ENCODE measurements at regions not wholly inside any gene's neighbourhood (a gene's known extent, or its start where the extent isn't known, plus 50 kb on each side); places are given as distances from the start of the nearest gene placed in this dataset.
"Not testable (repeated sequence)": the region's sequence is repeated elsewhere in the genome, so short reads cannot be mapped to it uniquely, and the experiment has no call there.

DNA sequence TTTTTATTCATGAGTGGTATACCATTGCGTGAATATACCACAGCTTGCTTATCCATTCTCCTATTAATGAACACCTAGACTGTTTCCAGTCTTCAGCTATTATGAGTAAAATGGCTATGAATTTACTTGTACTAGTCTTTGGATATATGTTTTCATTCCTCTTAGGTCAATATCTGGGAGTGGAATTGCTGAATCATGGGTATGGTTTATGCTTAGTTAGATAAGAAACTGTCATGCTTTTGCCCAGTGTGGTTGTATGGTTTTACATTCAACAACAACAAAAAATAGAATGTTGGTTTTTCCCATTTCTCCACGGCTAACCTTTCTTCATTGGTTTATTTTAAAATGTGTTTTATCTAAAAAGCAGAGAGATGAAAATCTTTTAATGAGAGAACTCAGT lies 308.3 kb downstream of the PHF14 start:
- Histone ChIP-seq H3K9me3 (ENCODE audit: control insufficient read depth in 2 of 3, low read length in 3 of 3) (no peaks in the 10 kb centered on the region), H3K4me3 (ENCODE audit: low read length) (no peak overlapping the region), H3K36me3 (ENCODE audit: control insufficient read depth in 2 of 3, insufficient read depth in 3 of 3, low read length in 3 of 3) (no peaks in the 10 kb centered on the region), H3K27ac (ENCODE audit: low read depth, low read length) (no peak overlapping the region), H3K4me1 (ENCODE audit: control insufficient read depth in 2 of 2, insufficient read depth in 2 of 2, low read length in 2 of 2) (no peaks in the 10 kb centered on the region), H3K27me3 (ENCODE audit: control insufficient read depth in 2 of 2, insufficient read depth in 2 of 2, low read length in 2 of 2) (no peaks in the 10 kb centered on the region)
- no peaks in the 10 kb centered on the region for H3K4me1 Mint-ChIP-seq
- ChIA-PET CTCF (no interaction called here), POLR2A (no interaction called here)
- intact Hi-C loops (cut with micrococcal nuclease): no loop called here
- DNase-seq (no peak), ATAC-seq (no peak)
- no peaks in the 10 kb centered on the region for H3K36me3 Mint-ChIP-seq
- H3K4me3 Mint-ChIP-seq: no peak overlapping the region
- peaks cover 0 to 18% (median 6%) of the 10 kb centered on the region in 11 donors for H3K9me3 Mint-ChIP-seq
- no peak overlapping the region for H3K27ac Mint-ChIP-seq
- peaks cover 0 to 19% (median 6%) of the 10 kb centered on the region in 5 donors for H3K27me3 Mint-ChIP-seq

DNA sequence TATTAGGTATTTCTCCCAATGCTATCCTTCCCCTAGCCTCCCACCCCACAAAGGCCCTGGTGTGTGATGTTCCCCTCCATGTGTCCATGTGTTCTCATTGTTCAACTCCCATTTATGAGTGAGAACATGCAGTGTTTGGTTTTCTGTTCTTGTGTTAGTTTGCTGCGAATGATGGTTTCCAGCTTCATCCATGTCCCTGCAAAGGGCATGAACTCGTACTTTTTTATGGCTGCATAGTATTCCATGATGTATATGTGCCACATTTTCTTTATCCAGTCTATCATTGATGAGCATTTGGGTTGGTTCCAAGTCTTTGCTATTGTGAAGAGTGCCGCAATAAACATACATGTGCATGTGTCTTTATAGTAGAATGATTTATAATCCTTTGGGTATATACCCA lies 309.9 kb downstream of the PHF14 start:
- H3K4me3 Mint-ChIP-seq; H3K4me1 Mint-ChIP-seq; ATAC-seq; H3K27ac Mint-ChIP-seq; H3K4me3 ChIP-seq (ENCODE audit: low read length); H3K9me3 ChIP-seq (ENCODE audit: control insufficient read depth in 2 of 3, low read length in 3 of 3); H3K27me3 ChIP-seq (ENCODE audit: control insufficient read depth in 2 of 2, insufficient read depth in 2 of 2, low read length in 2 of 2); intact Hi-C loops (cut with micrococcal nuclease); H3K4me1 ChIP-seq (ENCODE audit: control insufficient read depth in 2 of 2, insufficient read depth in 2 of 2, low read length in 2 of 2); POLR2A ChIA-PET; DNase-seq; H3K36me3 Mint-ChIP-seq; CTCF ChIA-PET; H3K36me3 ChIP-seq (ENCODE audit: control insufficient read depth in 2 of 3, insufficient read depth in 3 of 3, low read length in 3 of 3); H3K27ac ChIP-seq (ENCODE audit: low read depth, low read length): not testable (repeated sequence)
- Mint-ChIP-seq H3K27me3 (peaks cover 0 to 24% (median 6%) of the 10 kb centered on the region in 5 donors), H3K9me3 (peaks cover 0 to 18% (median 6%) of the 10 kb centered on the region in 11 donors)

DNA sequence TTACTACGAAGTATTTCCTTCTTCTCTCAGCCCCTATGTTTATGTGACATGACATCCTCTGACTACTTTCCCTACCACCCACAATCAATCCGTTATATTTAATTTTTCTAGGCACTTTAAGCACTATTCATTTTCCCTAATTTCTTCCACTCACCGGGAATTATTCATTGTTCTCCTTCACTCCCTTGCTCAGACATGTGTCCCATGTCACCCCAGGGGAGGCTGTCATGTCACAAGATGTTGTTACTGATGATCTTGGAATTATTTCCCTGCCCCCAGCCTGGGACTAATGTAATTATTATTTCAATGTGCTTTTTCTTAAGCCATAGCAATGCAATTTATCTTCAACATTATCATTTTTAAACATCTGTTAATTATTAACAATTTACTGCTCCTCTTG lies 317.2 kb downstream of the PHF14 start:
- H3K27ac ChIP-seq (ENCODE audit: low read depth, low read length): no peak overlapping the region
- no peak overlapping the region for H3K4me3 ChIP-seq (ENCODE audit: low read length)
- Mint-ChIP-seq H3K4me1 (peaks cover 0 to 2% (median 0%) of the 10 kb centered on the region in 7 donors), H3K9me3 (peaks cover 0 to 8% (median 2%) of the 10 kb centered on the region in 11 donors), H3K4me3 (no peak overlapping the region), H3K27ac (no peak overlapping the region), H3K36me3 (no peaks in the 10 kb centered on the region), H3K27me3 (peaks cover 0 to 22% (median 11%) of the 10 kb centered on the region in 5 donors)
- ChIA-PET CTCF (no interaction called here), POLR2A (no interaction called here)
- H3K36me3 ChIP-seq (ENCODE audit: control insufficient read depth in 2 of 3, insufficient read depth in 3 of 3, low read length in 3 of 3): no peaks in the 10 kb centered on the region
- no peaks in the 10 kb centered on the region for H3K9me3 ChIP-seq (ENCODE audit: control insufficient read depth in 2 of 3, low read length in 3 of 3)
- H3K27me3 ChIP-seq (ENCODE audit: control insufficient read depth in 2 of 2, insufficient read depth in 2 of 2, low read length in 2 of 2): no peaks in the 10 kb centered on the region
- ATAC-seq: no peak
- DNase-seq: no peak
- intact Hi-C loops (cut with micrococcal nuclease): no loop called here
- H3K4me1 ChIP-seq (ENCODE audit: control insufficient read depth in 2 of 2, insufficient read depth in 2 of 2, low read length in 2 of 2): no peaks in the 10 kb centered on the region

DNA sequence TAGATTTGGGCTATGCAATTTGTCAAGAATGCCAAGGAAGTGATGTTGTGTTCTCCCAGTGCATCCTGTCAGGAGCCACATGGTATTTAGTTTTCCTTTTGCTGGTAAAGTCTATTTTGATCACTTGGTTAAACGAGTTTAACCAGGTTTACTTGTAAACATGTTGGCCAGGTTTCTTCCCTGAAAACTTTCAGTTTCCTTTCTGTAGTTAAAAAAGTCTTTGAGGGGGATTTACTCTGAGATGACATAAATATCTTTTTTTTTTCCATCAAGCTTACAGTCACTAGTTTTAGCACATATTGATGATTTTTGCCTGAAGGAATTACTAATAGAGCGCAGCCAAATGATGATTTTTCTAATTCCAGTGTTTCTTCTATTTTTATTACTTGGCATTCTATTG lies 320.5 kb downstream of the PHF14 start:
- H3K27ac Mint-ChIP-seq: no peak overlapping the region
- H3K27ac ChIP-seq (ENCODE audit: low read depth, low read length): no peak overlapping the region
- ChIA-PET POLR2A (no interaction called here), CTCF (no interaction called here)
- H3K36me3 ChIP-seq (ENCODE audit: control insufficient read depth in 2 of 3, insufficient read depth in 3 of 3, low read length in 3 of 3): no peaks in the 10 kb centered on the region
- no peaks in the 10 kb centered on the region for H3K36me3 Mint-ChIP-seq
- no peaks in the 10 kb centered on the region for H3K9me3 ChIP-seq (ENCODE audit: control insufficient read depth in 2 of 3, low read length in 3 of 3)
- no peaks in the 10 kb centered on the region for H3K4me1 Mint-ChIP-seq
- no peak overlapping the region for H3K4me3 ChIP-seq (ENCODE audit: low read length)
- no peaks in the 10 kb centered on the region for H3K27me3 ChIP-seq (ENCODE audit: control insufficient read depth in 2 of 2, insufficient read depth in 2 of 2, low read length in 2 of 2)
- no peak overlapping the region for H3K4me3 Mint-ChIP-seq
- H3K4me1 ChIP-seq (ENCODE audit: control insufficient read depth in 2 of 2, insufficient read depth in 2 of 2, low read length in 2 of 2): no peaks in the 10 kb centered on the region
- DNase-seq: no peak
- H3K9me3 Mint-ChIP-seq: peaks cover 0 to 7% (median 0%) of the 10 kb centered on the region in 11 donors
- ATAC-seq: no peak
- intact Hi-C loops (cut with micrococcal nuclease): no loop called here
- H3K27me3 Mint-ChIP-seq: peaks cover 0 to 10% (median 0%) of the 10 kb centered on the region in 5 donors

DNA sequence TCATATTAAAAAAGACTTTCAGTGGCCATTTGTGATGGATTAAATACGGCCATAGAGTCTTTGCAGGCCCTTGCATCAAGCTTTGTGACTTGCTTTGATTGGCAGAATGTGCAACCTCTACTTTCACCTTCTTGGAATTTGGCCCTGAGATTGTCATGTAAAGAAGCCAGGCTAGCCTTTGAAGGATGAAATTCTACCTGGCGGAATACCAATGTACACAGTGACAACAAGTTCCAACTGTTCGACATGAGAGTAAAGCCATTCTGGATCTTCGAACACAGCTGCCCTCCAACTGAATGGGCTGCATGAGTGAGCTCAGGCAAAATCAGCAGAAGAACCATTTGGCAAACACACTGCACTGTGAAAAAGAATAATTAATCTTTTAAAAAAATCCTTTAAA lies 321.3 kb downstream of the PHF14 start:
- CTCF ChIA-PET: no interaction called here
- Mint-ChIP-seq H3K27me3 (peaks cover 0 to 10% (median 0%) of the 10 kb centered on the region in 5 donors), H3K36me3 (no peaks in the 10 kb centered on the region), H3K4me1 (no peaks in the 10 kb centered on the region), H3K9me3 (peaks cover 0 to 7% (median 0%) of the 10 kb centered on the region in 11 donors), H3K4me3 (no peak overlapping the region), H3K27ac (no peak overlapping the region)
- Histone ChIP-seq H3K4me3 (ENCODE audit: low read length) (no peak overlapping the region), H3K27ac (ENCODE audit: low read depth, low read length) (no peak overlapping the region), H3K36me3 (ENCODE audit: control insufficient read depth in 2 of 3, insufficient read depth in 3 of 3, low read length in 3 of 3) (no peaks in the 10 kb centered on the region), H3K4me1 (ENCODE audit: control insufficient read depth in 2 of 2, insufficient read depth in 2 of 2, low read length in 2 of 2) (no peaks in the 10 kb centered on the region), H3K27me3 (ENCODE audit: control insufficient read depth in 2 of 2, insufficient read depth in 2 of 2, low read length in 2 of 2) (no peaks in the 10 kb centered on the region), H3K9me3 (ENCODE audit: control insufficient read depth in 2 of 3, low read length in 3 of 3) (no peaks in the 10 kb centered on the region)
- DNase-seq: no peak
- no peak for ATAC-seq
- intact Hi-C loops (cut with micrococcal nuclease): no loop called here
- POLR2A ChIA-PET: no interaction called here

DNA sequence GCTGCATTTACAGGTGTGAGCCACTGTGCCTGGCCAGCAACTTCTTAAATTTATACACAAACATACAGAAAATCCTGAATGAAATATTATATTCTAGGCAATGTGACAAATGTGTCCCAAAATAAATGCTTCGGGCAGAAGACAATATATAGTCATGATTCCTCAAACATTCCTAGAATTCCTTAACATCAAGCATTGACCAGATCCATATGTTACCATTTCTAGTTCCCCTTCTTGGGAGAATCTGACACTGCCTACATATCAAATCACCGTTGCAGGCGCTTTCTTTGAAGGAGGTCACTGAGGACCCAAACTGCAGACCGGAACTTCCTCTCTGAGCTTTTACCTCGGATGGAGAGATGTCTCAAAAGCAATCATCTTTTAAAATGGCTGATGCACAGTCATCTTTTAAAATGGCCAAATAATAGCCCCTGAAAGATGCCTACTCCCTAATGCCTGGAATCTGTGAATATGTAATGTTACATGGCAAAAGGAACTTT lies 323.5 kb downstream of the PHF14 start:
- H3K27ac Mint-ChIP-seq: no peak overlapping the region
- no peaks in the 10 kb centered on the region for H3K4me1 Mint-ChIP-seq
- H3K9me3 ChIP-seq (ENCODE audit: control insufficient read depth in 2 of 3, low read length in 3 of 3): no peaks in the 10 kb centered on the region
- ChIA-PET POLR2A (no interaction called here), CTCF (no interaction called here)
- peaks cover 0 to 7% (median 0%) of the 10 kb centered on the region in 11 donors for H3K9me3 Mint-ChIP-seq
- no peak for DNase-seq
- ATAC-seq: no peak
- no peaks in the 10 kb centered on the region for H3K36me3 ChIP-seq (ENCODE audit: control insufficient read depth in 2 of 3, insufficient read depth in 3 of 3, low read length in 3 of 3)
- H3K36me3 Mint-ChIP-seq: no peaks in the 10 kb centered on the region
- H3K4me1 ChIP-seq (ENCODE audit: control insufficient read depth in 2 of 2, insufficient read depth in 2 of 2, low read length in 2 of 2): no peaks in the 10 kb centered on the region
- H3K27me3 ChIP-seq (ENCODE audit: control insufficient read depth in 2 of 2, insufficient read depth in 2 of 2, low read length in 2 of 2): no peaks in the 10 kb centered on the region
- no peak overlapping the region for H3K27ac ChIP-seq (ENCODE audit: low read depth, low read length)
- no peak overlapping the region for H3K4me3 Mint-ChIP-seq
- H3K27me3 Mint-ChIP-seq: peaks cover 0 to 7% (median 0%) of the 10 kb centered on the region in 5 donors
- no peak overlapping the region for H3K4me3 ChIP-seq (ENCODE audit: low read length)
- intact Hi-C loops (cut with micrococcal nuclease): no loop called here

DNA sequence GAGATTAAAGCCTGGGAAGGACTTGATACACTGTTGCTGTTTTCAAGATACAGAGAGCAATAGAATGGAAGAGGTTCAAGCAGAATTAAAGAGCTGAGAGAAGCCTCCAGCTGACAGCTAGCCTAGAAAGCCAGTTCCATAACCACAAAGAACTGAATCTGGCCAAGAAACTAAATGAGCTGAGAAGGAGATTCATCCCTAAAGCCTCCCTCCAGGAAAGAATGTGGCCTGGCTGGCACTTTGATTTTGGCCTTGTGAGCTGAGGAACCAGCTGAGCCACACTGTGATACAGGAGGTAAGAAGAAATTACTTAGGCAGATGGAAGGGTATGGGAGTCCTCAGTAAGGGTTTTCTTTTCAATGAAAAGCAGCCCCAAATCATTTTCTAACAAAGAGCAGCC lies 324.1 kb downstream of the PHF14 start:
- Mint-ChIP-seq H3K4me3 (no peak overlapping the region), H3K36me3 (no peaks in the 10 kb centered on the region)

More for the DNA sequence above, 324.1 kb downstream of the PHF14 start:
- intact Hi-C loops (cut with micrococcal nuclease): no loop called here
- H3K4me1 Mint-ChIP-seq: no peaks in the 10 kb centered on the region
- Histone ChIP-seq H3K9me3 (ENCODE audit: control insufficient read depth in 2 of 3, low read length in 3 of 3) (no peaks in the 10 kb centered on the region), H3K36me3 (ENCODE audit: control insufficient read depth in 2 of 3, insufficient read depth in 3 of 3, low read length in 3 of 3) (no peaks in the 10 kb centered on the region), H3K27me3 (ENCODE audit: control insufficient read depth in 2 of 2, insufficient read depth in 2 of 2, low read length in 2 of 2) (no peaks in the 10 kb centered on the region), H3K4me3 (ENCODE audit: low read length) (no peak overlapping the region), H3K27ac (ENCODE audit: low read depth, low read length) (no peak overlapping the region), H3K4me1 (ENCODE audit: control insufficient read depth in 2 of 2, insufficient read depth in 2 of 2, low read length in 2 of 2) (no peaks in the 10 kb centered on the region)
- POLR2A ChIA-PET: no interaction called here
- H3K9me3 Mint-ChIP-seq: peaks cover 0 to 7% (median 0%) of the 10 kb centered on the region in 11 donors
- H3K27me3 Mint-ChIP-seq: peaks cover 0 to 7% (median 0%) of the 10 kb centered on the region in 5 donors
- DNase-seq (no peak), ATAC-seq (no peak)
- CTCF ChIA-PET: no interaction called here
- no peak overlapping the region for H3K27ac Mint-ChIP-seq

Data from naive thymus-derived CD4-positive, alpha-beta T cell (primary cell).